Neural crest cell (in vitro differentiated cells): ENCODE measurements at regions not wholly inside any gene's neighbourhood (a gene's known extent, or its start where the extent isn't known, plus 50 kb on each side); places are given as distances from the start of the nearest gene placed in this dataset.
"Not testable (repeated sequence)": the region's sequence is repeated elsewhere in the genome, so short reads cannot be mapped to it uniquely, and the experiment has no call there.

Experiments used
- DNase-seq: peaks from one replicate; pipeline ENCODE4 v3.0.0; 2021; ENCODE audit warnings: low read depth, mixed read lengths, low spot score
- H3K27ac Mint-ChIP-seq: one replicate; pipeline ENCODE4 v1.8.0; 2021; ENCODE audit warnings: mild to moderate bottlenecking, mixed read lengths; ENCODE audit not compliant: unreplicated experiment
- H3K27me3 Mint-ChIP-seq: 2 replicates; pipeline ENCODE4 v1.8.0; 2021; ENCODE audit warnings: low read depth, mild to moderate bottlenecking, mixed read lengths
- H3K36me3 Mint-ChIP-seq: 2 replicates; pipeline ENCODE4 v1.8.0; 2021; ENCODE audit warnings: low read depth, mild to moderate bottlenecking, mixed read lengths
- H3K4me1 Mint-ChIP-seq: 2 replicates; pipeline ENCODE4 v1.8.0; 2021; ENCODE audit warnings: mixed read lengths
- H3K4me3 Mint-ChIP-seq: one replicate; pipeline ENCODE4 v1.8.0; 2021; ENCODE audit warnings: mild to moderate bottlenecking, mixed read lengths
- H3K9me3 Mint-ChIP-seq: 2 replicates; pipeline ENCODE4 v1.8.0; 2021; ENCODE audit warnings: mixed read lengths
- CTCF ChIP-seq: fragments of 200-600 bp; sonication (generic); conservative IDR thresholded peaks from 2 replicates; pipeline ENCODE4 v1.5.0; 2021; ENCODE audit warnings: antibody characterized with exemption, mild to moderate bottlenecking

GRCh38 chr20:55635870-55636269, 369.4 kb downstream of the CBLN4 start:
- Mint-ChIP-seq H3K4me3 (no peak overlapping the region), H3K36me3 (peaks cover 2% of the 10 kb centered on the region), H3K4me1 (peaks cover 9% of the 10 kb centered on the region), H3K27me3 (peaks cover 4% of the 10 kb centered on the region), H3K9me3 (peaks cover 8% of the 10 kb centered on the region), H3K27ac (no peak overlapping the region)
- TF ChIP-seq CTCF: no peak
- no peak for DNase-seq

- Mint-ChIP-seq H3K4me1 (peaks cover 9% of the 10 kb centered on the region), H3K9me3 (peaks cover 8% of the 10 kb centered on the region), H3K36me3 (peaks cover 2% of the 10 kb centered on the region), H3K27me3 (peaks cover 4% of the 10 kb centered on the region), H3K27ac (no peak overlapping the region), H3K4me3 (no peak overlapping the region)
- no peak for DNase-seq
- TF ChIP-seq CTCF: no peak
Measured at GRCh38 chr20:55632592-55632991, 372.7 kb downstream of the CBLN4 start.

- not testable (repeated sequence) for H3K9me3 Mint-ChIP-seq, H3K27me3 Mint-ChIP-seq, H3K27ac Mint-ChIP-seq, DNase-seq, H3K36me3 Mint-ChIP-seq, H3K4me3 Mint-ChIP-seq, H3K4me1 Mint-ChIP-seq
Measured at GRCh38 chr20:55629143-55629542, 376.2 kb downstream of the CBLN4 start.

- H3K4me1 Mint-ChIP-seq: no peaks in the 10 kb centered on the region
- H3K27ac Mint-ChIP-seq: no peak overlapping the region
- no peak for TF ChIP-seq CTCF
- H3K9me3 Mint-ChIP-seq: peaks cover 3% of the 10 kb centered on the region
- peaks cover under 1% of the 10 kb centered on the region for H3K27me3 Mint-ChIP-seq
- DNase-seq: no peak
- H3K36me3 Mint-ChIP-seq: no peaks in the 10 kb centered on the region
- H3K4me3 Mint-ChIP-seq: no peak overlapping the region
Measured at GRCh38 chr20:55626716-55627115, 378.6 kb downstream of the CBLN4 start.

- Mint-ChIP-seq H3K27ac (no peak overlapping the region), H3K4me1 (no peaks in the 10 kb centered on the region), H3K4me3 (no peak overlapping the region), H3K9me3 (peaks cover 4% of the 10 kb centered on the region), H3K27me3 (no peaks in the 10 kb centered on the region), H3K36me3 (no peaks in the 10 kb centered on the region)
- no peak for DNase-seq
- no peak for TF ChIP-seq CTCF
Measured at GRCh38 chr20:55616367-55616766, 389.0 kb downstream of the CBLN4 start.

- no peaks in the 10 kb centered on the region for H3K36me3 Mint-ChIP-seq
- DNase-seq: no peak
- H3K4me3 Mint-ChIP-seq: no peak overlapping the region
- H3K27me3 Mint-ChIP-seq: no peaks in the 10 kb centered on the region
- peaks cover 3% of the 10 kb centered on the region for H3K9me3 Mint-ChIP-seq
- H3K27ac Mint-ChIP-seq: no peak overlapping the region
- no peaks in the 10 kb centered on the region for H3K4me1 Mint-ChIP-seq
- TF ChIP-seq CTCF: no peak
Measured at GRCh38 chr20:55615818-55616217, 389.5 kb downstream of the CBLN4 start.
